ENCODE measurements at regions not wholly inside any gene's neighbourhood (a gene's known extent, or its start where the extent isn't known, plus 50 kb on each side); places are given as distances from the start of the nearest gene placed in this dataset.

DNA sequence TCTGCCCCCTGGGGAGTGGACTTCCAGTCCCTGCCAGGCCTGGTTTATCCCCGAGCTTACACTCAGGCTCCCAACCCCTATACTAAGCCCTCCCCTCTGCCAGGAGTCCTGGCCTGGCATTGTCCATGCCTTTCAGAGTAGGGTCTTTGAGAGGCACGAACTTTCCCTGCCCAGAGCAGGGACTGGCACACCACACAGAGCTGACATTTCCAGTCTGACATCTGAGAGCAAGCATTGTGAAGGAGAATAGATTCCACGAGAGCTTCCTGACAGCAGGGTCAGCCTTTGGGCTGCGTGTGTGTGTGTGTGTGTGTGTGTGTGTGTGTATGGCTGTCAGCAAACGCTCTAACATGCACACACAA, 59.5 kb upstream of the LAPTM5 start:
- no peaks in the 10 kb centered on the region for H3K36me3 ChIP-seq (ENCODE audit: insufficient read depth, low read length)
- no peaks in the 10 kb centered on the region for H3K9me3 Mint-ChIP-seq
- POLR2A ChIA-PET = no interaction called here
- H3K4me3 ChIP-seq (ENCODE audit: low read length) = no peak overlapping the region
- no peak overlapping the region for H3K4me3 Mint-ChIP-seq
- H3K36me3 Mint-ChIP-seq (ENCODE audit: low read depth) = no peaks in the 10 kb centered on the region
- CTCF ChIA-PET = no interaction called here
- DNase-seq (no peak), ATAC-seq (ENCODE audit: poor library complexity) (no peak)
- peaks cover 63% of the 10 kb centered on the region for H3K27me3 Mint-ChIP-seq
- TF ChIP-seq, protein P1, sequence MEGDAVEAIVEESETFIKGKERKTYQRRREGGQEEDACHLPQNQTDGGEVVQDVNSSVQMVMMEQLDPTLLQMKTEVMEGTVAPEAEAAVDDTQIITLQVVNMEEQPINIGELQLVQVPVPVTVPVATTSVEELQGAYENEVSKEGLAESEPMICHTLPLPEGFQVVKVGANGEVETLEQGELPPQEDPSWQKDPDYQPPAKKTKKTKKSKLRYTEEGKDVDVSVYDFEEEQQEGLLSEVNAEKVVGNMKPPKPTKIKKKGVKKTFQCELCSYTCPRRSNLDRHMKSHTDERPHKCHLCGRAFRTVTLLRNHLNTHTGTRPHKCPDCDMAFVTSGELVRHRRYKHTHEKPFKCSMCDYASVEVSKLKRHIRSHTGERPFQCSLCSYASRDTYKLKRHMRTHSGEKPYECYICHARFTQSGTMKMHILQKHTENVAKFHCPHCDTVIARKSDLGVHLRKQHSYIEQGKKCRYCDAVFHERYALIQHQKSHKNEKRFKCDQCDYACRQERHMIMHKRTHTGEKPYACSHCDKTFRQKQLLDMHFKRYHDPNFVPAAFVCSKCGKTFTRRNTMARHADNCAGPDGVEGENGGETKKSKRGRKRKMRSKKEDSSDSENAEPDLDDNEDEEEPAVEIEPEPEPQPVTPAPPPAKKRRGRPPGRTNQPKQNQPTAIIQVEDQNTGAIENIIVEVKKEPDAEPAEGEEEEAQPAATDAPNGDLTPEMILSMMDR (IDR thresholded peaks at IDR 0.05) = no peak
- H3K4me1 ChIP-seq (ENCODE audit: insufficient read depth, low read length) = no peaks in the 10 kb centered on the region
- peaks cover 33 to 56% of the 10 kb centered on the region in 2 experiments for H3K27me3 ChIP-seq (ENCODE audit: control insufficient read depth in 1 of 2, insufficient read depth in 2 of 2, low read length in 2 of 2)
- H3K4me1 Mint-ChIP-seq (ENCODE audit: low read depth) = no peaks in the 10 kb centered on the region
- intact Hi-C loops (cut with DNase I, micrococcal nuclease) = no loop called here
- H3K27ac ChIP-seq (ENCODE audit: low read depth in 1 of 2, low read length in 2 of 2) = no peak overlapping the region
- H3K9me3 ChIP-seq (ENCODE audit: control insufficient read depth in 1 of 2, insufficient read depth in 1 of 2, low read length in 2 of 2) = peaks cover 0 to 5% of the 10 kb centered on the region in 2 experiments
- H3K27ac Mint-ChIP-seq = no peak overlapping the region

GRCh38 chr1:30816211-30817076, 58.9 kb upstream of the LAPTM5 start:
- intact Hi-C loops (cut with DNase I, micrococcal nuclease) = no loop called here
- H3K27ac ChIP-seq (ENCODE audit: low read depth in 1 of 2, low read length in 2 of 2) = no peak overlapping the region
- no peaks in the 10 kb centered on the region for H3K9me3 Mint-ChIP-seq
- DNase-seq (no peak), ATAC-seq (ENCODE audit: poor library complexity) (no peak)
- H3K4me3 Mint-ChIP-seq = no peak overlapping the region
- POLR2A ChIA-PET = no interaction called here
- H3K36me3 ChIP-seq (ENCODE audit: insufficient read depth, low read length) = no peaks in the 10 kb centered on the region
- peaks cover 0 to 5% of the 10 kb centered on the region in 2 experiments for H3K9me3 ChIP-seq (ENCODE audit: control insufficient read depth in 1 of 2, insufficient read depth in 1 of 2, low read length in 2 of 2)
- TF ChIP-seq, protein P1 (IDR thresholded peaks at IDR 0.05) = no peak
- H3K27ac Mint-ChIP-seq = no peak overlapping the region
- no peaks in the 10 kb centered on the region for H3K36me3 Mint-ChIP-seq (ENCODE audit: low read depth)
- H3K4me1 ChIP-seq (ENCODE audit: insufficient read depth, low read length) = no peaks in the 10 kb centered on the region
- CTCF ChIA-PET = no interaction called here
- H3K4me3 ChIP-seq (ENCODE audit: low read length) = no peak overlapping the region
- H3K27me3 ChIP-seq (ENCODE audit: control insufficient read depth in 1 of 2, insufficient read depth in 2 of 2, low read length in 2 of 2) = peaks cover 33 to 56% of the 10 kb centered on the region in 2 experiments
- H3K4me1 Mint-ChIP-seq (ENCODE audit: low read depth) = no peaks in the 10 kb centered on the region
- peaks cover 58% of the 10 kb centered on the region for H3K27me3 Mint-ChIP-seq

DNA sequence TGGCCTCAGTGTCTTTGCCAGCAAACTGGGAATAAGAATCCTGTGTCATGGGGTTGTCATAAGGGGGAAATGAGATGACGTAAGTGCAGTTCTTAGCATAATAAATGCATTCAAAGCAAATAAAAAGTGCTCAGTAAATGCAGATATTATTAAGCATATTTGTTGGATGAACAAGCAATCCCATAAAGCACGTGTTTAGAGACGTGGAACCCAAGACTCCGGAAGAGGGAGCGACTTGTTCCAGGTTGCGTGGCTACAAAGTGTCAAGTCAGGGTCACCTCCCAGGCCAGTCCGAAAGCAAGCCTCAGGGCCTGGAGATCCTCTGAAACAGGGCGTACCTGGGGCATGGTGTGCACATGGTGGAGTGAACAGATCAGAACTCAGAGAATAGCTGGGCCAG, 58.0 kb upstream of the LAPTM5 start:
- H3K36me3 Mint-ChIP-seq (ENCODE audit: low read depth) = no peaks in the 10 kb centered on the region
- peaks cover 55% of the 10 kb centered on the region for H3K27me3 Mint-ChIP-seq
- no peaks in the 10 kb centered on the region for H3K36me3 ChIP-seq (ENCODE audit: insufficient read depth, low read length)
- no peak overlapping the region for H3K27ac Mint-ChIP-seq
- peaks cover 38 to 56% of the 10 kb centered on the region in 2 experiments for H3K27me3 ChIP-seq (ENCODE audit: control insufficient read depth in 1 of 2, insufficient read depth in 2 of 2, low read length in 2 of 2)
- no peak overlapping the region for H3K4me3 ChIP-seq (ENCODE audit: low read length)
- no peak overlapping the region for H3K27ac ChIP-seq (ENCODE audit: low read depth in 1 of 2, low read length in 2 of 2)
- CTCF ChIA-PET = no interaction called here
- ATAC-seq (ENCODE audit: poor library complexity) (no peak), DNase-seq (no peak)
- H3K4me3 Mint-ChIP-seq = no peak overlapping the region
- H3K9me3 ChIP-seq (ENCODE audit: control insufficient read depth in 1 of 2, insufficient read depth in 1 of 2, low read length in 2 of 2) = peaks cover 0 to 5% of the 10 kb centered on the region in 2 experiments
- H3K4me1 ChIP-seq (ENCODE audit: insufficient read depth, low read length) = no peaks in the 10 kb centered on the region
- intact Hi-C loops (cut with DNase I, micrococcal nuclease) = no loop called here
- TF ChIP-seq, protein P1 (IDR thresholded peaks at IDR 0.05) = no peak
- POLR2A ChIA-PET = no interaction called here
- H3K9me3 Mint-ChIP-seq = no peaks in the 10 kb centered on the region
- H3K4me1 Mint-ChIP-seq (ENCODE audit: low read depth) = no peaks in the 10 kb centered on the region
